ENCODE measurements at regions not wholly inside any gene's neighbourhood (a gene's known extent, or its start where the extent isn't known, plus 50 kb on each side); places are given as distances from the start of the nearest gene placed in this dataset.

DNA sequence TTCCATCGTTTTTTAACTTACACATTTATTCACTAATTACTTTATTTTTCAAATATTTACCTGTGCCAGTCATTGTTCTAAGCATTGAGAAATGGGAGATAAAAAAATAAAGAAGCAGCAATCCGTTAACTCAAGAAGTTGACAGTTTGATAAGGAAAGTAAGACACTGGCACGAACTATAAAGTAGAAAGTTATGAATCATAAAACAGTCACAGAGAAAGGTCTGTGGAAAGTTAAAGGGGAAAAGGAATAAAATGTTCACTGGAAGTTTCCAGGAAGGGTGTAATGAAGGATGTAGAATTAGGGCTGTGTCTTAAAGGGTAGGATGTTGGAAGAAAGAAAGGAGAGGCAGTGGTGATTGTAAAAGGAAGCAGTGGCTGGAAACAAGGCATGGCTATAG is 118.9 kb downstream of the RDH14 start:
- TF ChIP-seq, protein P1, sequence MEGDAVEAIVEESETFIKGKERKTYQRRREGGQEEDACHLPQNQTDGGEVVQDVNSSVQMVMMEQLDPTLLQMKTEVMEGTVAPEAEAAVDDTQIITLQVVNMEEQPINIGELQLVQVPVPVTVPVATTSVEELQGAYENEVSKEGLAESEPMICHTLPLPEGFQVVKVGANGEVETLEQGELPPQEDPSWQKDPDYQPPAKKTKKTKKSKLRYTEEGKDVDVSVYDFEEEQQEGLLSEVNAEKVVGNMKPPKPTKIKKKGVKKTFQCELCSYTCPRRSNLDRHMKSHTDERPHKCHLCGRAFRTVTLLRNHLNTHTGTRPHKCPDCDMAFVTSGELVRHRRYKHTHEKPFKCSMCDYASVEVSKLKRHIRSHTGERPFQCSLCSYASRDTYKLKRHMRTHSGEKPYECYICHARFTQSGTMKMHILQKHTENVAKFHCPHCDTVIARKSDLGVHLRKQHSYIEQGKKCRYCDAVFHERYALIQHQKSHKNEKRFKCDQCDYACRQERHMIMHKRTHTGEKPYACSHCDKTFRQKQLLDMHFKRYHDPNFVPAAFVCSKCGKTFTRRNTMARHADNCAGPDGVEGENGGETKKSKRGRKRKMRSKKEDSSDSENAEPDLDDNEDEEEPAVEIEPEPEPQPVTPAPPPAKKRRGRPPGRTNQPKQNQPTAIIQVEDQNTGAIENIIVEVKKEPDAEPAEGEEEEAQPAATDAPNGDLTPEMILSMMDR (conservative IDR thresholded peaks at IDR 0.05 in 1 of 2, IDR thresholded peaks at IDR 0.05 in 1 of 2; ENCODE audit: low read depth in 1 of 2, low read length in 2 of 2) = no peak
- TF ChIP-seq EZH2 (IDR thresholded peaks at IDR 0.05; ENCODE audit: low read length, missing control alignments) = no peak

Data from fibroblast of lung (primary cell).